NB4 (cell line): ENCODE measurements at regions not wholly inside any gene's neighbourhood (a gene's known extent, or its start where the extent isn't known, plus 50 kb on each side); places are given as distances from the start of the nearest gene placed in this dataset.

Source experiments
- MAX ChIP-seq: IDR thresholded peaks from 2 replicates; pipeline ENCODE4 v1.6.1; 2011; ENCODE audit warnings: low read depth, low read length
- POLR2A ChIP-seq: IDR thresholded peaks from 2 replicates; pipeline ENCODE4 v1.6.1; 2011; ENCODE audit warnings: mild to moderate bottlenecking; ENCODE audit not compliant: insufficient read length; ENCODE audit errors: extremely low read depth
- TF ChIP-seq, protein P1 (sequence below): IDR thresholded peaks from one replicate; pipeline ENCODE4 v1.5.1; 2012; ENCODE audit warnings: low read depth, low read length

- TF ChIP-seq, protein P1, sequence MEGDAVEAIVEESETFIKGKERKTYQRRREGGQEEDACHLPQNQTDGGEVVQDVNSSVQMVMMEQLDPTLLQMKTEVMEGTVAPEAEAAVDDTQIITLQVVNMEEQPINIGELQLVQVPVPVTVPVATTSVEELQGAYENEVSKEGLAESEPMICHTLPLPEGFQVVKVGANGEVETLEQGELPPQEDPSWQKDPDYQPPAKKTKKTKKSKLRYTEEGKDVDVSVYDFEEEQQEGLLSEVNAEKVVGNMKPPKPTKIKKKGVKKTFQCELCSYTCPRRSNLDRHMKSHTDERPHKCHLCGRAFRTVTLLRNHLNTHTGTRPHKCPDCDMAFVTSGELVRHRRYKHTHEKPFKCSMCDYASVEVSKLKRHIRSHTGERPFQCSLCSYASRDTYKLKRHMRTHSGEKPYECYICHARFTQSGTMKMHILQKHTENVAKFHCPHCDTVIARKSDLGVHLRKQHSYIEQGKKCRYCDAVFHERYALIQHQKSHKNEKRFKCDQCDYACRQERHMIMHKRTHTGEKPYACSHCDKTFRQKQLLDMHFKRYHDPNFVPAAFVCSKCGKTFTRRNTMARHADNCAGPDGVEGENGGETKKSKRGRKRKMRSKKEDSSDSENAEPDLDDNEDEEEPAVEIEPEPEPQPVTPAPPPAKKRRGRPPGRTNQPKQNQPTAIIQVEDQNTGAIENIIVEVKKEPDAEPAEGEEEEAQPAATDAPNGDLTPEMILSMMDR = no peak
- TF ChIP-seq POLR2A = no peak
- no peak for TF ChIP-seq MAX
These were observed 60.7 kb upstream of the SMLR1 start for GRCh38 chr6:130766239-130767144.
